ENCODE measurements at regions not wholly inside any gene's neighbourhood (a gene's known extent, or its start where the extent isn't known, plus 50 kb on each side); places are given as distances from the start of the nearest gene placed in this dataset.
"Not testable (repeated sequence)": the region's sequence is repeated elsewhere in the genome, so short reads cannot be mapped to it uniquely, and the experiment has no call there.

DNA sequence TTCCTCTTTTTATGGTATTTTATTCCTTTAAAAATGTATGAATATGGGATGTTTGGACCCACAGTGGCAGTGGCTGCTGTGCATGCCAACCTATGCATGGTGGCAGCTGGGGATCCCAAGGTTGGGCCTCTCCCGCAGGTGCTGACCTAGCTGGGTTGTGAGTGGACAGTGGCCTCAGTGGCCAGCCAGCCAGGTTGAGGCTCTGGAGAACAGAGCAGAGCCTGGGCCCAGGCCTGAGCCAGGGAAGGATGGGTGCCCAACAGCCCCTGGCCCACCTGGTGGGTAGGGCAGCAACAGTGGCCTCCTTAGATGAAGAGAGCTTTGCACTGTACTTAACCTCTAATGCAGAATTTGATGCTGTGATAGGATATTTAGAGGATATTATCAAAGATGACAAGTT lies 624.8 kb downstream of the CHSY3 start:
- H3K27me3 Mint-ChIP-seq: no peaks in the 10 kb centered on the region
- no peak for DNase-seq
- Histone ChIP-seq H3K4me3 (ENCODE audit: low read depth, low read length) (no peak overlapping the region), H3K4me1 (ENCODE audit: control insufficient read depth, insufficient read depth, low read length, poor library complexity, severe bottlenecking) (no peaks in the 10 kb centered on the region), H3K27ac (ENCODE audit: insufficient read depth, low read length, poor library complexity, severe bottlenecking) (no peak overlapping the region), H3K36me3 (ENCODE audit: control insufficient read depth, insufficient read depth, low read length) (no peaks in the 10 kb centered on the region), H3K27me3 (ENCODE audit: control insufficient read depth, insufficient read depth, low read length) (no peaks in the 10 kb centered on the region), H3K9me3 (ENCODE audit: control insufficient read depth in 2 of 2, low read length in 2 of 2) (no peaks in the 10 kb centered on the region)
- no peak for ATAC-seq (ENCODE audit: low read depth in 2 of 2)
- no peaks in the 10 kb centered on the region for H3K4me1 Mint-ChIP-seq
- peaks cover 0 to 2% (median 0%) of the 10 kb centered on the region in 7 donors for H3K9me3 Mint-ChIP-seq
- H3K36me3 Mint-ChIP-seq: no peaks in the 10 kb centered on the region
- no peak overlapping the region for H3K4me3 Mint-ChIP-seq
- H3K27ac Mint-ChIP-seq: no peak overlapping the region

DNA sequence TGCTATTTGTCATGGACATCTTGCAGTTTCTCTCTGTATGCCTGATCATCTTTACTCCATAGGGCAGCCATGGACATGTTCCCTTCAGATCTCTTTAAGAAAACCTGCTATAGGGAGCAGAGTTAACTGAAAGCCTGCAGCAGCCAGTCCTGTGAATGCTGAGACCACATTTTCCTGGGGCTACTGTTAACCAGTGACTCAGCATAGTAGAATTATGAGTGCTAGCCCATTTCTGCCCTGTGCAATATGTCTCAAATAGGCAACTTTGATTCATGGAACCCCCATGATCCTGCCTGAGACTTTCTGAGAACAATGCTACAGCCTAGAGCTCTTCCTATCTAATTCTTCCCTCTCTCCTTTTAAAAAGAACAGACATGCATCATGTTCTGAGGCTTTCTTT lies 624.2 kb downstream of the CHSY3 start:
- Histone ChIP-seq H3K27ac (ENCODE audit: insufficient read depth, low read length, poor library complexity, severe bottlenecking) (no peak overlapping the region), H3K27me3 (ENCODE audit: control insufficient read depth, insufficient read depth, low read length) (no peaks in the 10 kb centered on the region), H3K36me3 (ENCODE audit: control insufficient read depth, insufficient read depth, low read length) (no peaks in the 10 kb centered on the region), H3K4me1 (ENCODE audit: control insufficient read depth, insufficient read depth, low read length, poor library complexity, severe bottlenecking) (no peaks in the 10 kb centered on the region), H3K4me3 (ENCODE audit: low read depth, low read length) (no peak overlapping the region), H3K9me3 (ENCODE audit: control insufficient read depth in 2 of 2, low read length in 2 of 2) (no peaks in the 10 kb centered on the region)
- H3K27ac Mint-ChIP-seq: no peak overlapping the region
- no peaks in the 10 kb centered on the region for H3K36me3 Mint-ChIP-seq
- no peaks in the 10 kb centered on the region for H3K4me1 Mint-ChIP-seq
- ATAC-seq (ENCODE audit: low read depth in 2 of 2): no peak
- no peaks in the 10 kb centered on the region for H3K27me3 Mint-ChIP-seq
- H3K9me3 Mint-ChIP-seq: peaks cover 0 to 2% (median 0%) of the 10 kb centered on the region in 7 donors
- no peak for DNase-seq
- H3K4me3 Mint-ChIP-seq: no peak overlapping the region

DNA sequence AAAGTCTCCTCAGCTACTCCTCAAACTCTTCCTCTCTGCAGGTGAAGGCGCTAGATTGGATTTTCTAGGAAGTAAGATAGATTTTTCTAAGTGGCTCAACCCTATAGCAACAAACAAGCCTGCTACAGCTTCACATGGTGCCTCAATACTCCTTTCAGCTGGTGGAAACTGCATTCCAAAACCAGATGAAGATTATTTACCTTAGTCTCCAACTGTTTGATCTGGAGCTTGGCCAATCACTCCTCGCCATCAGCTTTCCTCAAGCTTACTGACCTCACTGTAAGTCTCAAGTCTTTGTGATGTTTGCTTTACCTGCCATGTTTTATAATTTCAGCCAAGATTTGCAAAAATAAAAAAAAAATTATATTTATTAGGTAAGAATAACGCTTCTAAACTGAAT lies 622.4 kb downstream of the CHSY3 start:
- Mint-ChIP-seq H3K4me3 (no peak overlapping the region), H3K27me3 (no peaks in the 10 kb centered on the region), H3K27ac (no peak overlapping the region), H3K36me3 (no peaks in the 10 kb centered on the region), H3K9me3 (peaks cover 0 to 3% (median 0%) of the 10 kb centered on the region in 7 donors), H3K4me1 (no peaks in the 10 kb centered on the region)
- no peaks in the 10 kb centered on the region for H3K4me1 ChIP-seq (ENCODE audit: control insufficient read depth, insufficient read depth, low read length, poor library complexity, severe bottlenecking)
- H3K4me3 ChIP-seq (ENCODE audit: low read depth, low read length): no peak overlapping the region
- no peaks in the 10 kb centered on the region for H3K27me3 ChIP-seq (ENCODE audit: control insufficient read depth, insufficient read depth, low read length)
- no peak overlapping the region for H3K27ac ChIP-seq (ENCODE audit: insufficient read depth, low read length, poor library complexity, severe bottlenecking)
- no peaks in the 10 kb centered on the region for H3K36me3 ChIP-seq (ENCODE audit: control insufficient read depth, insufficient read depth, low read length)
- no peaks in the 10 kb centered on the region for H3K9me3 ChIP-seq (ENCODE audit: control insufficient read depth in 2 of 2, low read length in 2 of 2)
- ATAC-seq (ENCODE audit: low read depth in 2 of 2) (no peak), DNase-seq (no peak)

DNA sequence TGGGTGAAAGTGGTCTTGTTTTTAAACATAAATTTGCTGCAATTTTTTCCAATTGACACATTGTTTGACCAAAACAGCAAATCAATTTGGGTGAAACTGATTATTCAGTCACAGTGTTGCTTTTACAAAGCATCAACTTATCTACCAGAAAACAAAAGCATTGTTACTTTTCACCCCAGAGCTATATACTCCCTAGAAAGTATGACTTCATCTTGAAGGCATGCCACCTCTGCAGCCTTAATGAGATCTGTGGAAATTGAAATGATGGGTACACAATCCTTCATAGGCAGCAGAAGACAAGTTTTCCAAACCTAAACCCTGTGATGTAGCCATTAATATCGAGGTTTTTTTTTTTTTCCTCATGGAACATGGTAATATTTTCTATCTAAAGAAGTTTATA lies 615.9 kb downstream of the CHSY3 start:
- no peaks in the 10 kb centered on the region for H3K27me3 Mint-ChIP-seq
- H3K36me3 ChIP-seq (ENCODE audit: control insufficient read depth, insufficient read depth, low read length): no peaks in the 10 kb centered on the region
- DNase-seq (no peak), ATAC-seq (ENCODE audit: low read depth in 2 of 2) (no peak)
- no peaks in the 10 kb centered on the region for H3K4me1 Mint-ChIP-seq
- H3K4me3 Mint-ChIP-seq: no peak overlapping the region
- no peak overlapping the region for H3K27ac ChIP-seq (ENCODE audit: insufficient read depth, low read length, poor library complexity, severe bottlenecking)
- H3K36me3 Mint-ChIP-seq: no peaks in the 10 kb centered on the region
- H3K9me3 Mint-ChIP-seq: peaks cover 0 to 35% (median 9%) of the 10 kb centered on the region in 7 donors
- H3K4me3 ChIP-seq (ENCODE audit: low read depth, low read length): no peak overlapping the region
- H3K4me1 ChIP-seq (ENCODE audit: control insufficient read depth, insufficient read depth, low read length, poor library complexity, severe bottlenecking): no peaks in the 10 kb centered on the region
- no peaks in the 10 kb centered on the region for H3K27me3 ChIP-seq (ENCODE audit: control insufficient read depth, insufficient read depth, low read length)
- no peak overlapping the region for H3K27ac Mint-ChIP-seq
- peaks cover 5 to 9% of the 10 kb centered on the region in 2 experiments for H3K9me3 ChIP-seq (ENCODE audit: control insufficient read depth in 2 of 2, low read length in 2 of 2)

DNA sequence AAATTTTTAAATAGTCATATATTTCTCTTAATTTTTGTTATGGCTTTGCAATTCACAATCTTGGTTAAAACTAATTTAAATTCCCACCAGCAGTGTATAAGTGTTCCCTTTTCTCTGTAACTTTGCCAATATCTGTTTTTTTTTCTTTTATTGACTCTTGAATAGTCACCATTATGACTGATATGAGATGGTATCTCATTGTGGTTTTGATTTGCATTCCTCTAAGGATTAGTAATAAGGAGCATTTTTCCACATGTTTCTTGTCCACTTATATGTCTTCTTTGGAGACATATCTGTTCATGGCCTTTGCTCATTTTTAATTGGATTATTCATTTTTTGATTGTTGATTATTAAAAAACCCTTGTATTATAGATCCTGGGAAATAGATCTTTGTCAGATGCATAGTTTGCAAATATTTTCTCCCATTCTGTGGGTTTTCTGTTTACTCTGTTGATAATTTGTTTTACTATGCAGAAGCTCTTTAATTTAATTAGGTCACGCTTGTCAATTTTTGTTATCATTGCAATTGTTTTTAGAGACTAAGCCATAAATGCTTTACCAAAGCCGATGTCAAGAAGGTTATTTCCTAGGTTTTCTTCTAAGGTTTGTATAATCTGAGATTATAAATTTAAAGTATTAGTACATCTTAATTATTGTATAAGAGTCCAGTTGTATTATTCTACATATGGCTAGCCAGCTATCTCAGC lies 610.9 kb downstream of the CHSY3 start:
- H3K9me3 Mint-ChIP-seq: peaks cover 2 to 35% (median 9%) of the 10 kb centered on the region in 7 donors
- no peak overlapping the region for H3K27ac Mint-ChIP-seq
- Histone ChIP-seq H3K36me3 (ENCODE audit: control insufficient read depth, insufficient read depth, low read length) (no peaks in the 10 kb centered on the region), H3K27me3 (ENCODE audit: control insufficient read depth, insufficient read depth, low read length) (no peaks in the 10 kb centered on the region), H3K27ac (ENCODE audit: insufficient read depth, low read length, poor library complexity, severe bottlenecking) (no peak overlapping the region), H3K9me3 (ENCODE audit: control insufficient read depth in 2 of 2, low read length in 2 of 2) (peaks cover 5 to 9% of the 10 kb centered on the region in 2 experiments), H3K4me3 (ENCODE audit: low read depth, low read length) (no peak overlapping the region), H3K4me1 (ENCODE audit: control insufficient read depth, insufficient read depth, low read length, poor library complexity, severe bottlenecking) (no peaks in the 10 kb centered on the region)
- H3K27me3 Mint-ChIP-seq: no peaks in the 10 kb centered on the region
- no peaks in the 10 kb centered on the region for H3K4me1 Mint-ChIP-seq
- no peak overlapping the region for H3K4me3 Mint-ChIP-seq
- H3K36me3 Mint-ChIP-seq: no peaks in the 10 kb centered on the region
- ATAC-seq (ENCODE audit: low read depth in 2 of 2) (no peak), DNase-seq (no peak)

DNA sequence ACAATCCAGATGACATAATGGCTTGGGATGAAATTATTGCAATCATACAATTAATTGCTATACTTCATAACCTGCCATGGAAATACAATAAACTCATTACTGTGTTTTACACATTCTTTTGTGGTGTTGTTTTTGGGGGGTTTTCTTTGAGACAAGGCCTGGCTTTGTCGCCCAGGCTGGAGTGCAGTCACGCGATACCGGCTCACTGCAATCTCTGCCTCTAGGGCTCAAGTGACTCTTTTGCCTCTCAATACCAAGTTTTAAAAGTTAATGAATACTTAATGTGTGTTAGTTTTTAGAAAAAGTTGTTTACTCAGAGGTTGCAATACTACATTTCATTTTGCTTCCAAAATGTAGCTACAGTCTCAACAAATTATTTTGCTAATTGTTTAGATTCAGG lies 598.4 kb downstream of the CHSY3 start:
- Histone ChIP-seq H3K36me3 (ENCODE audit: control insufficient read depth, insufficient read depth, low read length) (no peaks in the 10 kb centered on the region), H3K27me3 (ENCODE audit: control insufficient read depth, insufficient read depth, low read length) (no peaks in the 10 kb centered on the region), H3K9me3 (ENCODE audit: control insufficient read depth in 2 of 2, low read length in 2 of 2) (no peaks in the 10 kb centered on the region), H3K4me3 (ENCODE audit: low read depth, low read length) (no peak overlapping the region), H3K4me1 (ENCODE audit: control insufficient read depth, insufficient read depth, low read length, poor library complexity, severe bottlenecking) (no peaks in the 10 kb centered on the region), H3K27ac (ENCODE audit: insufficient read depth, low read length, poor library complexity, severe bottlenecking) (no peak overlapping the region)
- DNase-seq (no peak), ATAC-seq (ENCODE audit: low read depth in 2 of 2) (no peak)
- H3K9me3 Mint-ChIP-seq: no peaks in the 10 kb centered on the region
- no peak overlapping the region for H3K27ac Mint-ChIP-seq
- no peaks in the 10 kb centered on the region for H3K36me3 Mint-ChIP-seq
- no peaks in the 10 kb centered on the region for H3K27me3 Mint-ChIP-seq
- H3K4me3 Mint-ChIP-seq: no peak overlapping the region
- H3K4me1 Mint-ChIP-seq: no peaks in the 10 kb centered on the region

DNA sequence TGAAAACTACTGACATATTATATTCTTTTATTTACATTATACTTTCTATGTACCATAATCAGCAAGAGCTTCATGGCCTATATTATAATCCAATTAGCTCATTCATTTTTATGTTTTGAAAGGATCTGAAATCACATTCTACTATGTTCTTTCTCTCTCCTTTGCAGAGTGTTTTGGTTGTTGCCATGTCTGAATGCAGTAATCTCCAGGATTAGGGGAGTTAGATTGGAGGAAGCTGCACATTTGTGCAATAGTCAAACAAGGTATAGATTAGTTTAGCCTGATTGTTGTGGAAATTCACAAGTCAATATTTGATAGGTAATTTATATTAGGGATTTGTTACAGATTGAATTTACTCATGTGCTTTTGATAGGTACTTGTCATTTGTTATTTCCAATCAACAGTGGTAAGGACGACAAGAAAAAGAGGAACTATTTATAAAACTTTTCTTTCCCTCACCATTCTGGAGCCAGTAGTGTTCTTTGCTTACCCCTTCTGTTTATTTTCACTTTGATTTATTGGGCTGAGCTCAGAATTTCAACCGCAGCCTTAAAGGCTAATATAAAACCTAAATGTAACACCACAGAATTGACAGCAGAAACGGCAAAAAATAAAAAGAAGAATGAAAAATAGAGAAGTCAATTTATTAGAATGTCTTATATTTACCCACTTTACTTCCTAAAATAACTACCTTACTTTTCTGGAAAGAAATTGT lies 597.0 kb downstream of the CHSY3 start:
- DNase-seq: no peak
- Mint-ChIP-seq H3K4me1 (no peaks in the 10 kb centered on the region), H3K9me3 (no peaks in the 10 kb centered on the region), H3K4me3 (no peak overlapping the region), H3K27ac (no peak overlapping the region), H3K36me3 (no peaks in the 10 kb centered on the region), H3K27me3 (no peaks in the 10 kb centered on the region)
- Histone ChIP-seq H3K36me3 (ENCODE audit: control insufficient read depth, insufficient read depth, low read length) (no peaks in the 10 kb centered on the region), H3K9me3 (ENCODE audit: control insufficient read depth in 2 of 2, low read length in 2 of 2) (no peaks in the 10 kb centered on the region), H3K27ac (ENCODE audit: insufficient read depth, low read length, poor library complexity, severe bottlenecking) (no peak overlapping the region), H3K4me1 (ENCODE audit: control insufficient read depth, insufficient read depth, low read length, poor library complexity, severe bottlenecking) (no peaks in the 10 kb centered on the region), H3K4me3 (ENCODE audit: low read depth, low read length) (no peak overlapping the region), H3K27me3 (ENCODE audit: control insufficient read depth, insufficient read depth, low read length) (no peaks in the 10 kb centered on the region)
- ATAC-seq (ENCODE audit: low read depth in 2 of 2): no peak

DNA sequence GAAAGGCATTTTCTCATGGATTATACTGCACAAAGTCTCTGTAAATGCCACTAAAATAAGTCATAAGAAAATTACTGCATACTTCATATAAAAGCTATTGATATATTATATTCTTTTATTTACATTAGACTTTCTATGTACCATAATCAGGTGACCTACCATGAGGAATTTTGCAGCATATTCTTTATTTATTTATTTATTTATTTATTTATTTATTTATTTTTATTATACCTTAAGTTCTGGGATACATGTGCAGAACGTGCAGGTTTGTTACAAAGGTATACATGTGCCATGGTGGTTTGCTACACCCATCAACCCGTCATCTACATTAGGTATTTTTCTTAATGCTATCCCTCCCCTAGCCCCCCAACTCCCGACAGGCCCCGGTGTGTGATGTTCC lies 596.2 kb downstream of the CHSY3 start:
- H3K36me3 ChIP-seq (ENCODE audit: control insufficient read depth, insufficient read depth, low read length); H3K27me3 ChIP-seq (ENCODE audit: control insufficient read depth, insufficient read depth, low read length); ATAC-seq (ENCODE audit: low read depth in 2 of 2); H3K4me1 ChIP-seq (ENCODE audit: control insufficient read depth, insufficient read depth, low read length, poor library complexity, severe bottlenecking); H3K9me3 ChIP-seq (ENCODE audit: control insufficient read depth in 2 of 2, low read length in 2 of 2); H3K27ac Mint-ChIP-seq; H3K27me3 Mint-ChIP-seq; H3K4me3 Mint-ChIP-seq; DNase-seq; H3K4me3 ChIP-seq (ENCODE audit: low read depth, low read length); H3K36me3 Mint-ChIP-seq; H3K27ac ChIP-seq (ENCODE audit: insufficient read depth, low read length, poor library complexity, severe bottlenecking); H3K9me3 Mint-ChIP-seq; H3K4me1 Mint-ChIP-seq: not testable (repeated sequence)
